Stimulated activated naive CD8-positive, alpha-beta T cell treated with anti-CD3 and anti-CD28 coated beads, Interleukin-15, Interleukin-2, amounts not matched to agents 100 U/mL and 50 U/mL, for 24 hours (primary cell): ENCODE measurements at regions not wholly inside any gene's neighbourhood (a gene's known extent, or its start where the extent isn't known, plus 50 kb on each side); places are given as distances from the start of the nearest gene placed in this dataset.
A peak's percentile ranks its signal among the peaks of the same experiment; 100 is the strongest.
"Not testable (repeated sequence)": the region's sequence is repeated elsewhere in the genome, so short reads cannot be mapped to it uniquely, and the experiment has no call there.

Experiments used
- ATAC-seq: fragments of 150-1000 bp; cut with Tn5 transposase; one replicate; pipeline ENCODE4 v1.10.0; 2021
- DNase-seq: peaks from one replicate; pipeline ENCODE4 v3.0.0; 2021

- ATAC-seq, DNase-seq: not testable (repeated sequence)
Observed at GRCh38 chr7:97928844-97929243, 56.6 kb upstream of the ASNS start.

- DNase-seq: peak; percentile 85
- ATAC-seq: not testable (repeated sequence)
Observed at GRCh38 chr7:97927790-97928748, 55.9 kb upstream of the ASNS start.
